ENCODE measurements at regions not wholly inside any gene's neighbourhood (a gene's known extent, or its start where the extent isn't known, plus 50 kb on each side); places are given as distances from the start of the nearest gene placed in this dataset.
"Not testable (repeated sequence)": the region's sequence is repeated elsewhere in the genome, so short reads cannot be mapped to it uniquely, and the experiment has no call there.

GRCh38 chr13:82002710-82003109 is 1661.8 kb upstream of the SPRY2 start:
- no peak for DNase-seq (ENCODE audit: low spot score)

GRCh38 chr13:81995316-81995715 is 1654.4 kb upstream of the SPRY2 start:
- DNase-seq (ENCODE audit: low spot score), result no peak

GRCh38 chr13:81990652-81991051 is 1649.7 kb upstream of the SPRY2 start:
- DNase-seq (ENCODE audit: low spot score), result no peak

- DNase-seq (ENCODE audit: low spot score), result no peak
These were observed 1647.6 kb upstream of the SPRY2 start for GRCh38 chr13:81988567-81988966.

- DNase-seq (ENCODE audit: low spot score), result no peak
These were observed 1646.9 kb upstream of the SPRY2 start for GRCh38 chr13:81987677-81988357.

- DNase-seq (ENCODE audit: low spot score), result peak; percentile 9
These were observed 1646.2 kb upstream of the SPRY2 start for GRCh38 chr13:81987159-81987558.

GRCh38 chr13:81986308-81986707 is 1645.4 kb upstream of the SPRY2 start:
- no peak for DNase-seq (ENCODE audit: low spot score)

GRCh38 chr13:81957121-81957520 is 1616.2 kb upstream of the SPRY2 start:
- DNase-seq (ENCODE audit: low spot score), result no peak

GRCh38 chr13:81929988-81930387 is 1589.1 kb upstream of the SPRY2 start:
- peak; percentile 24 for DNase-seq (ENCODE audit: low spot score)

GRCh38 chr13:81927347-81927746 is 1586.4 kb upstream of the SPRY2 start:
- peak; percentile 13 for DNase-seq (ENCODE audit: low spot score)

- no peak for DNase-seq (ENCODE audit: low spot score)
These were observed 1576.9 kb upstream of the SPRY2 start for GRCh38 chr13:81917810-81918209.

- no peak for DNase-seq (ENCODE audit: low spot score)
These were observed 1575.5 kb upstream of the SPRY2 start for GRCh38 chr13:81916461-81916860.

GRCh38 chr13:81907787-81908372 is 1567.0 kb upstream of the SPRY2 start:
- DNase-seq (ENCODE audit: low spot score), result no peak

- no peak for DNase-seq (ENCODE audit: low spot score)
These were observed 1547.9 kb upstream of the SPRY2 start for GRCh38 chr13:81888855-81889254.

- no peak for DNase-seq (ENCODE audit: low spot score)
These were observed 1534.0 kb upstream of the SPRY2 start for GRCh38 chr13:81874681-81875661.

GRCh38 chr13:81874253-81874652 is 1533.3 kb upstream of the SPRY2 start:
- no peak for DNase-seq (ENCODE audit: low spot score)

GRCh38 chr13:81872581-81872980 is 1531.7 kb upstream of the SPRY2 start:
- DNase-seq (ENCODE audit: low spot score), result peak; percentile 36

GRCh38 chr13:81871751-81872325 is 1530.9 kb upstream of the SPRY2 start:
- not testable (repeated sequence) for DNase-seq (ENCODE audit: low spot score)

- DNase-seq (ENCODE audit: low spot score), result no peak
These were observed 1507.4 kb upstream of the SPRY2 start for GRCh38 chr13:81848291-81848690.

- no peak for DNase-seq (ENCODE audit: low spot score)
These were observed 1505.8 kb upstream of the SPRY2 start for GRCh38 chr13:81846771-81847170.

- DNase-seq (ENCODE audit: low spot score), result no peak
These were observed 1480.3 kb upstream of the SPRY2 start for GRCh38 chr13:81821259-81821658.

GRCh38 chr13:81800433-81800832 is 1459.5 kb upstream of the SPRY2 start:
- no peak for DNase-seq (ENCODE audit: low spot score)
